ENCODE measurements at regions not wholly inside any gene's neighbourhood (a gene's known extent, or its start where the extent isn't known, plus 50 kb on each side); places are given as distances from the start of the nearest gene placed in this dataset.

DNA sequence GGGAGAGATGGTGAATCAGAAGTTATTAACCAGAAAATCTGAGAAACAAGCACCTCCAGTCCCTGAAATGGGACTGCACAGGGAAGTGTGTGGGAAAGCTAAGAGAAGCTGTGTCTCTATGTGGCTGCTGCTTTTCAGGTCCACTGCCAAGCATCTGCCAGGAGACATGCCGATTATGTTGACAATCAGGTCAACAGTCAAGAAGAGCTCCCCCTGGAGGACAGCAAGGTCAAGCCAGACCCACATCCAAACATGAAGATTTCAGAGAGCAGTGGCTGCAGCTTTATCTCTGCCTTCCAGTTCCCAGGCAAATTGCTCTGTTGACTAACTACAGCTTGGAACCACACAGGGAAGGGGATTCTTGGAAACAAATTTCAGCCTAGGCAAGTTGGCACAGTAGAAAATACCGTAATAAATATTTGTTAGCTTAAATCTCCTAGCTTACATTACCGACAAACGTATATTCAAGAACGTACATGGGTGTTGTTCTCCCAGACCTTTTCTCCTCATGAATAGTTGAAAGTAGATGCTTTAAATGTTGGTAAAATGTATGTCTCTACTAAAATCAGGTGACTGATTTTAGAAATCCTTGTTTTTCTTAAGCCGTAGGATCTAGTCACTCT, 394.5 kb upstream of the RARB start:
- no peaks in the 10 kb centered on the region for H3K36me3 ChIP-seq (ENCODE audit: control insufficient read depth in 2 of 2, extremely low read depth in 1 of 2, insufficient read depth in 2 of 2, low read length in 2 of 2)
- H3K4me1 ChIP-seq (ENCODE audit: control insufficient read depth, extremely low read depth, insufficient read depth, low read length) = no peaks in the 10 kb centered on the region
- H2AFZ ChIP-seq (ENCODE audit: low read depth, low read length) = no peak overlapping the region
- H3K27me3 ChIP-seq (ENCODE audit: control insufficient read depth in 2 of 2, insufficient read depth in 2 of 2, low read length in 2 of 2) = no peaks in the 10 kb centered on the region
- no peaks in the 10 kb centered on the region for H3K9me1 ChIP-seq (replicated peaks; ENCODE audit: control insufficient read depth, extremely low read depth, insufficient read depth, low read length)
- intact Hi-C loops (cut with micrococcal nuclease) = loop anchor here (2.0 kb wide), 1 partner anchor 259 kb away; no protein-coding TSS in a partner anchor
- no peak overlapping the region for H3K27ac ChIP-seq (ENCODE audit: insufficient read depth, low read depth, low read length)
- FAIRE-seq = peak; percentile 37
- DNase-seq (ENCODE audit: low read depth, low spot score) = peak; percentile 15
- no peak for TF ChIP-seq JUN (IDR thresholded peaks at IDR 0.05; ENCODE audit: borderline replicate concordance, insufficient read depth, insufficient read length, low read depth)
- peak; percentile 60 to 61 for TF ChIP-seq CTCF (IDR thresholded peaks at IDR 0.05; ENCODE audit: extremely low read depth in 1 of 2, insufficient read depth in 1 of 2, low read depth in 1 of 2, low read length in 2 of 2)
- H3K9ac ChIP-seq (replicated peaks; ENCODE audit: extremely low read depth, insufficient read depth, low read length) = no peak overlapping the region
- ChIA-PET CTCF (interaction anchor here (0.5 to 4.6 kb wide), 34 partner anchors 9 to 570 kb away, joined by 3 to 38 read pairs (median 4); no protein-coding TSS in a partner anchor), POLR2A (interaction anchor here (0.5 kb wide), 1 partner anchor 305 kb away, joined by 3 read pairs; no protein-coding TSS in a partner anchor)
- H3K9me3 ChIP-seq (replicated peaks; ENCODE audit: control insufficient read depth, insufficient read depth, low read length) = no peaks in the 10 kb centered on the region
- no TSS peak for BruUV-seq (replicated peaks)
- no peak overlapping the region for H3K4me3 ChIP-seq (replicated peaks in 1 of 3; ENCODE audit: insufficient read depth in 1 of 3, low read depth in 1 of 3, low read length in 3 of 3)
- H3K79me2 ChIP-seq (ENCODE audit: control insufficient read depth, insufficient read depth, low read length) = no peaks in the 10 kb centered on the region
- dilution Hi-C loops (cut with MboI; ENCODE audit: extremely low pct_ligation_motif_present, low sequenced_read_pairs) = no loop called here
- no peak overlapping the region for H3K4me2 ChIP-seq (ENCODE audit: insufficient read depth, low read length)
- H4K20me1 ChIP-seq (replicated peaks; ENCODE audit: control insufficient read depth, extremely low read depth, insufficient read depth, low read length) = no peaks in the 10 kb centered on the region

DNA sequence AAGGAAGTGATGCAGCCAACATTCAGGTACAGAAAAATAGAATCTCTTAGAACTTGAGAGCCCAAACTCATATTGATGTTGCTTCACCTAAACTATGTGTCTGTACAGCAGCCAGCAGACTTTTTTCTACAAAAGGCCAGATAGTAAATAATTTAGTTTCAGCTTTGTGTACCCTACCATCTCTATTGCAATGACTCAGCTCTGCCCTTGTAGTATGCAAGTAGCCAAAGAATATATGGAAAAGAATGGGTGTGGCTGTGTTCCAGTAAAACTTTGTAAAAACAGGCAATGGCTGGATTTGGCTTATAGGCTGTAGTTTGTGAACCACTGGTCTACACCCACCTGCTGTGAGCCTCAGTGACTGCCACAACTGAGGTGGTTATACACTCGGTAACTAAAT, 392.5 kb upstream of the RARB start:
- no peak for FAIRE-seq

More for the DNA sequence above, 392.5 kb upstream of the RARB start:
- no peak overlapping the region for H3K4me3 ChIP-seq (replicated peaks in 1 of 3; ENCODE audit: insufficient read depth in 1 of 3, low read depth in 1 of 3, low read length in 3 of 3)
- H3K27ac ChIP-seq (ENCODE audit: insufficient read depth, low read depth, low read length) = no peak overlapping the region
- no peaks in the 10 kb centered on the region for H3K36me3 ChIP-seq (ENCODE audit: control insufficient read depth in 2 of 2, extremely low read depth in 1 of 2, insufficient read depth in 2 of 2, low read length in 2 of 2)
- H3K79me2 ChIP-seq (ENCODE audit: control insufficient read depth, insufficient read depth, low read length) = no peaks in the 10 kb centered on the region
- H3K9me1 ChIP-seq (replicated peaks; ENCODE audit: control insufficient read depth, extremely low read depth, insufficient read depth, low read length) = no peaks in the 10 kb centered on the region
- no peak for TF ChIP-seq POLR2A (IDR thresholded peaks at IDR 0.05; ENCODE audit: low read depth, low read length)
- TF ChIP-seq GATA2 (IDR thresholded peaks at IDR 0.05; ENCODE audit: insufficient read depth, insufficient read length, low read depth, low read length) = no peak
- TF ChIP-seq CTCF (IDR thresholded peaks at IDR 0.05; ENCODE audit: extremely low read depth in 1 of 2, insufficient read depth in 1 of 2, low read depth in 1 of 2, low read length in 2 of 2) = no peak
- no peak for TF ChIP-seq EZH2 (IDR thresholded peaks at IDR 0.05; ENCODE audit: borderline replicate concordance, low read depth, low read length, severe bottlenecking)
- TF ChIP-seq JUN (IDR thresholded peaks at IDR 0.05; ENCODE audit: borderline replicate concordance, insufficient read depth, insufficient read length, low read depth) = no peak
- no peak for TF ChIP-seq FOS (IDR thresholded peaks at IDR 0.05; ENCODE audit: borderline replicate concordance, insufficient read depth, low read length)
- TF ChIP-seq POLR2AphosphoS5 (IDR thresholded peaks at IDR 0.05; ENCODE audit: insufficient read depth, low read depth, low read length) = no peak
- TF ChIP-seq, protein P1, sequence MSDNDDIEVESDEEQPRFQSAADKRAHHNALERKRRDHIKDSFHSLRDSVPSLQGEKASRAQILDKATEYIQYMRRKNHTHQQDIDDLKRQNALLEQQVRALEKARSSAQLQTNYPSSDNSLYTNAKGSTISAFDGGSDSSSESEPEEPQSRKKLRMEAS (IDR thresholded peaks at IDR 0.05; ENCODE audit: insufficient read depth, insufficient read length) = no peak
- no peak for TF ChIP-seq MYC (IDR thresholded peaks at IDR 0.05; ENCODE audit: low read depth, low read length)
- DNase-seq (ENCODE audit: low read depth, low spot score) = no peak
- ChIA-PET POLR2A (no interaction called here), CTCF (interaction anchor here (0.7 to 4.6 kb wide), 4 partner anchors 13 to 558 kb away, joined by 3 to 38 read pairs (median 28); no protein-coding TSS in a partner anchor)
- dilution Hi-C loops (cut with MboI; ENCODE audit: extremely low pct_ligation_motif_present, low sequenced_read_pairs) (no loop called here), intact Hi-C loops (cut with micrococcal nuclease) (no loop called here)
- H3K4me1 ChIP-seq (ENCODE audit: control insufficient read depth, extremely low read depth, insufficient read depth, low read length) = no peaks in the 10 kb centered on the region
- no peak overlapping the region for H3K9ac ChIP-seq (replicated peaks; ENCODE audit: extremely low read depth, insufficient read depth, low read length)
- H4K20me1 ChIP-seq (replicated peaks; ENCODE audit: control insufficient read depth, extremely low read depth, insufficient read depth, low read length) = no peaks in the 10 kb centered on the region
- no peak overlapping the region for H3K4me2 ChIP-seq (ENCODE audit: insufficient read depth, low read length)
- H2AFZ ChIP-seq (ENCODE audit: low read depth, low read length) = no peak overlapping the region
- H3K9me3 ChIP-seq (replicated peaks; ENCODE audit: control insufficient read depth, insufficient read depth, low read length) = no peaks in the 10 kb centered on the region
- BruUV-seq (replicated peaks) = no TSS peak
- no peaks in the 10 kb centered on the region for H3K27me3 ChIP-seq (ENCODE audit: control insufficient read depth in 2 of 2, insufficient read depth in 2 of 2, low read length in 2 of 2)

All from endothelial cell of umbilical vein (primary cell).